ENCODE measurements at regions not wholly inside any gene's neighbourhood (a gene's known extent, or its start where the extent isn't known, plus 50 kb on each side); places are given as distances from the start of the nearest gene placed in this dataset.

GRCh38 chr2:74759986-74760385 lies 73.9 kb upstream of the HK2 start:
- no peak for TF ChIP-seq CTCF (IDR thresholded peaks at IDR 0.05)
- no peak for TF ChIP-seq POLR2A (IDR thresholded peaks at IDR 0.05)

Data from body of pancreas (tissue), 4 donors.